ENCODE measurements at regions not wholly inside any gene's neighbourhood (a gene's known extent, or its start where the extent isn't known, plus 50 kb on each side); places are given as distances from the start of the nearest gene placed in this dataset.

GRCh38 chr5:143760755-143761154, 51.2 kb upstream of the HMHB1 start:
- TF ChIP-seq CTCF (IDR thresholded peaks at IDR 0.05) (no peak), POLR2A (IDR thresholded peaks at IDR 0.05) (no peak)

Measured in body of pancreas (tissue), 4 donors.